ENCODE measurements at regions not wholly inside any gene's neighbourhood (a gene's known extent, or its start where the extent isn't known, plus 50 kb on each side); places are given as distances from the start of the nearest gene placed in this dataset.
A peak's percentile ranks its signal among the peaks of the same experiment; 100 is the strongest.
"Not testable (repeated sequence)": the region's sequence is repeated elsewhere in the genome, so short reads cannot be mapped to it uniquely, and the experiment has no call there.

GRCh38 chr6:166877906-166878305 is 78.4 kb downstream of the RNASET2 start:
- ATAC-seq = no peak

GRCh38 chr6:166877349-166877748 is 79.0 kb downstream of the RNASET2 start:
- ATAC-seq = no peak

DNA sequence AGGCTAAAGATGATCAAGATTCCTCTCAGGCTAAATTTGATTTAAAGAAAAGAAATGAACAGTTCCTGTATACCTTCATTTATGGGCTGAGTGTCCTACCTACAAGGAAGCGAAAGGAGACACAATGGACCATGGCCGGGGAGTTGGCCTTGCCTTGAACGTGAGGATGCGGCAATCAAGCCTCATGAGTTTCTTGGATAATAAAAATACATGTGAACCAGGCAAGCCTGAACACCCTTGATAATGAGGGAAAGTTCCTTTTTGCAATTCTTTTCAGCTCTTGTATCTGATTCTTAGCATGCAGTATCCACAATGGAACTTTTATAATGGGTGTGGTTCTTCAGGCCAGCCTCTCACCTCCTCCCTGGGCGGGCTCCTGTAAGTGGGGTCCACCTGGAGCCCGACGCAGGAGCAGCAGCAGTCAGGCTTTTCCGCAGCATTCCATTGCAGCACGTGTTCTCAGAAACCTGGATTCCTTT is 83.8 kb downstream of the RNASET2 start:
- ATAC-seq = no peak

DNA sequence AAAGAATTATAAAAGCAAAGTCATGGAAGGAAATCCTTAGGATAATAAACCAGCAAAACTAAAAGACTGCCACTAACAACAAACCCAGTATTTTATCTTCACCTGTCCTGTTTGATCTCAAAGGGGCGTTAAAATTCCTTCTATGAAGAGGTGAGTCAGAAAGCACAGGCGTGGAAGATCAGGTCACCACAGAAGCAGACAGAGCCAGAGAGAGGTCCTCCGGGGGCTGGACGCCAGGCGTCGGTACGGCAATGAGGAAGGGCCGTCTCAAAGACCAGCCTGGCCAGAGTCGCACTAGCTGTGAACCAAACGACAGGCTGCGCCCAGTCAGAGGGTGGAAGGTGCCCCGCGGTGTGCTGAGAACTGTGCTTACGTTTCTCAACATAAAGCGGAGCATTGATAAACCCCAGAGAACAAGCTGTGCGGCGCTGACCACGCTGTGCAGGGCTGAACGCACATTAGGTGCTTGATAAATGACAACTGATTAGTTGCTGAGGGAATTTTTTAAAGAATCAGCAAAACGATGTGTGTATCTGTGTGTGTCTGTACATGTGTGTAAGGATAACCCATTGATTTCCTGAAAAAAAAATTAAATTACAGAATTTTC is 85.6 kb downstream of the RNASET2 start:
- ATAC-seq = no peak

GRCh38 chr6:166866839-166867637 is 89.3 kb downstream of the RNASET2 start:
- ATAC-seq = no peak

DNA sequence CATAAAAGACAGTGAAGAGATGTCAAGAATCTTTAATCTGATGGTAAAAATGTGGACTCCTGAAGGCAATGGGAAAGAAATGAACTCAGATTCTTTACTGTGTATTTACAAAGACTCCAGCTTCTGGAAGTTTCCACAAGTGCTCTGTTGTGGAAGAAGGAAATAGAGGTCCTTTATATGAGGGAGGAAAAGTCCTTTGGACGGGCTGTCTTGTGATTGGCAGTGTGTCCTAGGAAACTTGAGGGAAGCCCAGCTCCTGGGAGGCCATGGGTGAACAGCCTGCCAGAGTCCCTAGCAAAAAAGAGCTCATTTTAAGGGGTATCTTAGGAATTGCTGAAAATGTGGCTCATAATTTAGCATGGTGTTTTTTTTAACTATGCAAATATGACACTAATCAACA is 92.0 kb downstream of the RNASET2 start:
- no peak for ATAC-seq

DNA sequence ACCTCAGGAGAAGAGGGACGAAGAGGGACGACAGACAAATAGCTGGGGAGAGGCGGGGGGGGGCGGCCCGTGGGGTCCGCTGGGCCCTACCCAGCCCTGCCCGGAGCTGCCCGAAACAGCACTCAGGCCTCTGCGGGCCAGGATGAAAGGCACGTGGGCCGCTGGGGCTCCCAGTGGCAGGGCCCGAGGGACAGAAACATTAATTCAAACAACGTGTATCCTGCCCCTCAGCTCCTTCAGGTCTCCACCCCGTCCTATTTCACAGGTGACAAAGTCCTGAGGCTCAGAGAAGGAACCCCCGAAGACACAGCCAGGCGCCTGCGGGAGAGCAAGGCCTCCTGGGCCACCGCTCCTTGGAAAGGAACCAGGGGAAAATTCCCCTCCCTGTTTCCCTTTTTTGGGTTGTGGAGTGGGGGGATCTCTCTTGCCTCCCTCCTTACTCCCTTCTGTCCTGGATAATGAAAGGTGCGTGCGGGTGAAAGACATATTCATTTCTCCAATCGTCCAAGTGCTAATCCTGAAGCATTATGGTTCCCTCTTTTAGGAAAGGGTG is 93.3 kb downstream of the RNASET2 start:
- no peak for ATAC-seq

GRCh38 chr6:166862287-166862977 is 93.9 kb downstream of the RNASET2 start:
- ATAC-seq = peak; percentile 35

GRCh38 chr6:166861961-166862286 is 94.4 kb downstream of the RNASET2 start:
- ATAC-seq = no peak

DNA sequence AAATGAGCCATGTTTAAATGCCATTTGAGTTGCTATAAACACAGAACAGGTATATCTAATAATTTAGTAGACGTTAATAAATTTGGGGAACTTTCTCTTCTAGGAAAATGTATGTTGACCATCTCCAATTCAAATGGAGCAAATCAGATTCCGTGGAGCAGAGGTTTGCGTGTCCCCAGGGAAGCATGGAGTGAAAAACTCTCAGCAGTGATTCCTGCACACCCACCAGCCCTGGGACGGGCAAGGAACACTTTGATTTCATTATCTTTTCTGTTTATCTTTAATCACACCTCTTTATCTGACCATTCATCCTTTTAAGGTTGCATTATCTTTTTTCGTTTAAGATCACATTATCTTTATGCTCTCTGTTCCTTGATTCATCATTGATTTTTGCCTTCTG is 95.0 kb downstream of the RNASET2 start:
- no peak for ATAC-seq

GRCh38 chr6:166860392-166860791 is 96.0 kb downstream of the RNASET2 start:
- no peak for ATAC-seq

DNA sequence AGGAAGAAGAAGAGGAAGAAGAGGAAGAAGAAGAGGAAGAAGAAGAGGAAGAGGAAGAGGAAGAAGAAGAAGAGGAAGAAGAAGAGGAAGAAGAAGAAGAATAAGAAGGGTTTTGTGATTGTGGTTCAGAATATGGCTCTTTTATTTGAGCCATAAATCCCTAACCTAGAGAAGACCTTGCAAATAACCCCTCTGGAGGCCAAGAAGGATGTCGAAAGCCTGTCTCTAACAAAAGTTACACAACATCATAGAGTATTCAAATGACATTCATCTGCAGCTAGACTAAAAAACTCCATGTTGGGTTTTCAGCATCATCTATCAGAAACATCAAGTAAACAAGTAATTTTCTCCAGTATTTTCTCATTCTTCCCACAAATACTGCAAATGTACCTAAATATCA is 100.9 kb downstream of the RNASET2 start:
- ATAC-seq = no peak

- ATAC-seq = no peak
Measured at GRCh38 chr6:166853371-166854325, 102.7 kb downstream of the RNASET2 start.

GRCh38 chr6:166852451-166852975 is 103.8 kb downstream of the RNASET2 start:
- ATAC-seq = no peak

- ATAC-seq = no peak
Measured at GRCh38 chr6:166851911-166852310, 104.4 kb downstream of the RNASET2 start.

- ATAC-seq = no peak
Measured at GRCh38 chr6:166851426-166851825, 104.9 kb downstream of the RNASET2 start.

GRCh38 chr6:166850677-166851076 is 105.7 kb downstream of the RNASET2 start:
- ATAC-seq = no peak

DNA sequence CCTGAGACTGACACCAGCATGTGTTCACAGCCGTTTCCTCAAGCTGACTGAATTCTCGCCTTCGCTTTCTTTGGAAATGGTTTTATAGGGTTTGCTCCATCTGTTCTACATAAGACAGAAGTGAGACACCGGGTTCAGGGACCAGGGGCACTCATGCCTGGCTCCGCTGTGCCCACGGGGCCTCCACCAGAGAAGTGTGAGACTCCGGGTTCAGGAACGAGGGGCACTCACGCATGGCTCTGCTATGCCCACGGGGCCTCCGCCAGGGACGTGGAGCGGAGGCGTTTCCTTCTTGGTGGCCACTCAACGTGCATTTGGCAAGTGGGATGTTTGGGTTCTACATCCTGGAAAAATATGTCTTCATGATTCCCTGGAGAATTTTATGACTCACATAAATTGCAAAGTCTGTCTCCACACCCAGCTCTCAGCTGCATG is 106.6 kb downstream of the RNASET2 start:
- ATAC-seq = peak; percentile 32

- no peak for ATAC-seq
Measured at GRCh38 chr6:166848979-166849748, 107.2 kb downstream of the RNASET2 start.

DNA sequence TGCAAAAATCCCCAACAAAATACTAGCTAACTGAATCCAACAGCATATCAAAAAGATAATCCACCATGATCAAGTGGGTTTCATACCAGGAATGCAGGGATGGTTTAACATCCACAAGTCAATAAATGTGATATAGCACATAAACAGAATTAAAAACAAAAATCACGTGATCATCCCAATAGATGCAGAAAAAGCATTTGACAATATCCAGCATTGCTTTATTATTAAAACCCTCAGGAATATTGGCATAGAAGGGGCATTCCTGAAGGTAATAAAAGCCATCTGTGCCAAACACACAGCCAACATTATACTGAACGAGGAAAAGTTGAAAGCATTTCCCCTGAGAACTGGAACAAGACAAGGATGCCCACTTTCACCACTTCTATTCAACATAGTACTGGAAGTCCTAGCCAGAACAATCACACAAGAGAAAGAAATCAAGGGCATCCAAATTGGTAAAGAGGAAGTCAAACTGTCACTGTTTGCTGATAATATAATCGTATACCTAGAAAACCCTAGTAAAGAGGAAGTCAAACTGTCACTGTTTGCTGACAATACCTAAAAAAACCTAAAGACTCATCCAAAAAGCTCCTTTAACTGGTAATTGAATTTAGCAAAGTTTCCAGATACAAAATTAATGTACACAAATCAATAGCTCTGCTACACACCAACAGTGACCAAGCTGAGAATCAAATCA is 109.8 kb downstream of the RNASET2 start:
- ATAC-seq = not testable (repeated sequence)

All from esophagus mucosa (tissue), 1 donor.